ENCODE measurements at regions not wholly inside any gene's neighbourhood (a gene's known extent, or its start where the extent isn't known, plus 50 kb on each side); places are given as distances from the start of the nearest gene placed in this dataset.

- TF ChIP-seq CTCF (IDR thresholded peaks at IDR 0.05; ENCODE audit: extremely low read depth, missing control alignments) = no peak
- DNase-seq (ENCODE audit: low spot score) = no peak
Measured at GRCh38 chr6:845566-845965, 152.6 kb upstream of the EXOC2 start.

- no peak for TF ChIP-seq CTCF (IDR thresholded peaks at IDR 0.05; ENCODE audit: extremely low read depth, missing control alignments)
- no peak for DNase-seq (ENCODE audit: low spot score)
Measured at GRCh38 chr6:845101-845500, 152.2 kb upstream of the EXOC2 start.

- DNase-seq (ENCODE audit: low spot score) = no peak
- TF ChIP-seq CTCF (IDR thresholded peaks at IDR 0.05; ENCODE audit: extremely low read depth, missing control alignments) = no peak
Measured at GRCh38 chr6:842141-842540, 149.2 kb upstream of the EXOC2 start.

- DNase-seq (ENCODE audit: low spot score) = no peak
Measured at GRCh38 chr6:841569-841968, 148.6 kb upstream of the EXOC2 start.

GRCh38 chr6:839201-839600 lies 146.3 kb upstream of the EXOC2 start:
- DNase-seq (ENCODE audit: low spot score) = no peak
- no peak for TF ChIP-seq CTCF (IDR thresholded peaks at IDR 0.05; ENCODE audit: extremely low read depth, missing control alignments)

More at GRCh38 chr6:841569-841968, 148.6 kb upstream of the EXOC2 start:
- TF ChIP-seq CTCF (IDR thresholded peaks at IDR 0.05; ENCODE audit: extremely low read depth, missing control alignments) = no peak

GRCh38 chr6:837380-837779 lies 144.4 kb upstream of the EXOC2 start:
- TF ChIP-seq CTCF (IDR thresholded peaks at IDR 0.05; ENCODE audit: extremely low read depth, missing control alignments) = no peak
- no peak for DNase-seq (ENCODE audit: low spot score)

GRCh38 chr6:836276-836853 lies 143.4 kb upstream of the EXOC2 start:
- no peak for TF ChIP-seq CTCF (IDR thresholded peaks at IDR 0.05; ENCODE audit: extremely low read depth, missing control alignments)
- no peak for DNase-seq (ENCODE audit: low spot score)

Measured in GM20000 (cell line).